ENCODE measurements at regions not wholly inside any gene's neighbourhood (a gene's known extent, or its start where the extent isn't known, plus 50 kb on each side); places are given as distances from the start of the nearest gene placed in this dataset.
"Not testable (repeated sequence)": the region's sequence is repeated elsewhere in the genome, so short reads cannot be mapped to it uniquely, and the experiment has no call there.

DNA sequence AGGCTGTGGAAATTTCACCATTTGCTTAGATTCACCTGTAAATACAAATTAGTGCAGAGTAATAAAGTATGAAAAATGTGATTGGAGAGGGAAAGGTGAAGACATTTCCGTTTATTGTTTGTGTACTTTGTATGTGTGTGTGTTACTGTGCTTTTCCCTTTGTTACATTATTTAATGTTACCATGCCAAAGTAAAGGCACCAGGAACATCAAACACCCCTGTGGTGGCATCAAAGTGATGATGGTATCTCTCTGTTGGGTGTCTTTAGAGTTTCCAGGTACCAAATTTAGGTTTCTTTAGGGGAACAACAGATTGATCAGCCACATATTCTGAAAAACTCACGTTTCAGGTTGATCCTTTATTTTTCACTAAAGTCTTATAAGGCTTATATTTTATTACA, 189.0 kb upstream of the FBXO33 start:
- DNase-seq: no peak

DNA sequence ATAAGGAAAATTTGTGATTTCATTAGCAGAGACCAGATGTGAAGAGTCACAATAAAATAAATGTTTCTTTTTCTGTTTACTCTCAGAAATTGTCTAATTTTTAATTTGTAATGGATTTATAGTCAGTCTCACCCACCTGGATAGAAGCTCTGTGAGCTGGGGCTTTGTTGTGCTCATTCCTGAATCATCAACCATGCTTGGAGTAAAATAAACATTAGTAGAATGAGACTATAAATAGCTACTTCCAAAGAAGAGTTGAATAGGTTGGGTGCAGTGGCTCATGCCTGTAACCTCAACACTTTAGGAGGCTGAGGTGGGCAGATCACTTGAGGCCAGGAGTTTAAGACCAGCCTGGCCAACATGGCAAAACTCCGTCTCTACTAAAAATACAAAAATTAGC, 185.3 kb upstream of the FBXO33 start:
- no peak for DNase-seq

DNA sequence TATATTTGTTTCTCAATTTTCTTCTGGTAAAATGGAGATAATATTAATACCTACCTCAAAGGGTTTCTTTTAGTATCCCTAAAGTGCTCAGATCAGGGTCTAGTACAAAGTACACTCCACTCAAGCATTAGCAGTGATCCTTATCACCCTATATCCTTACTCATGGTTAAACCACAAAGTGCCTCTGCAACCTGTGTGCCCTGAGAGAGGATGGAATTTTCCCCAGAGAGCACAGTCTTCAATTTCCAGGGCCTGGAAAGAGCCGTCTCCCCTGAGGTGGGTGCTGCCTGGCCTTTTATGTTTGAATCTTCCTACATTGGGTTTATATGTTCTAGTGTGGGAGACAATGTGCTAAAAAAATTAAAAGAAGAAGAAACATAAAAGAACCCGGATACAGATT, 183.1 kb upstream of the FBXO33 start:
- no peak for DNase-seq

DNA sequence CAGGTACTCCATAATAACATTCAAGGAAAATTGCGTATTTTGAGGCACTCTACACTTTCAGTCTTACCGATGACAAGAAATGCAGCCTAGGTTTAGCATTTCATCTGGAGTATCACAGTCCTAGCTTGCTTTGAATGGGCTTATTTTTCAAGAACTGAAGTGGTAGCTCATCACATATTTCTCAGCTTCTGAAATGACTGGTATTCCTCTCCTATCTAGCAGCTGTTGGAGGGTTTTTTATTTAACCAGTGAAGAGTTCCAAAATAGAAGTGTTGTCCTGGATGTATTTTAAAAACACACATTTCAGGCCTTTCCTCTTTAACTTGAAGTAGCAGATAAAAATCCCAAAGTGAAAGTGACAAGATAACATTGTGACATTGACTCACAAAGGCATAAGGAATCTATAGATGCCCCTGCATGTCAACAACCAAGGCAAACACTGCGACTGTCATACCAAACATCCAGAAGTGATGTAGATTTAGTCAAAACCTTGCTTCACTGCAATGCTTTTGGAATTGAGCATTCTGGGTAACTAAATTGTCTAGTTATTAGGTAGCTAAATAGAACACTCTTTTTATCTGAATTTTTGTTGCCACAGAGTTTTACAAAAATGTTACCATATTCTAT, 182.2 kb upstream of the FBXO33 start:
- DNase-seq: no peak

DNA sequence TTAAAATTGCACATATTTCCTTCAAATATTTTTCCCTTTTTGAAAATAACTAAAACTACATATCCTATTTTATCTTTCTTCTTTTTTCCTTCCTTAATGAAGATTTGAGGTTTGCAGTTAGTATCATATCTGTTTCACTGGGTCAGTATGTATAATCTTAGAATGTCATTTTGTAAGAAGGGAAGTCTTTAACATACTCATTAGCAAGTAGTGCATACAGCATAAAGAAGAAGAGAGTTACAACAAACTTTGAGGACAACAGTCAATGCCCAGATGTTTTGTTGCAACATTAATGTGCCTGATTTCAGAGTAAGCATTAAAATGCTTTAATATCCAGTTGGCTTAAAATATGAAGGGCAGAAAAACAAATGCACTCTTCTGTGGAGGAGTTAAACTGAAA, 176.9 kb upstream of the FBXO33 start:
- DNase-seq: no peak

DNA sequence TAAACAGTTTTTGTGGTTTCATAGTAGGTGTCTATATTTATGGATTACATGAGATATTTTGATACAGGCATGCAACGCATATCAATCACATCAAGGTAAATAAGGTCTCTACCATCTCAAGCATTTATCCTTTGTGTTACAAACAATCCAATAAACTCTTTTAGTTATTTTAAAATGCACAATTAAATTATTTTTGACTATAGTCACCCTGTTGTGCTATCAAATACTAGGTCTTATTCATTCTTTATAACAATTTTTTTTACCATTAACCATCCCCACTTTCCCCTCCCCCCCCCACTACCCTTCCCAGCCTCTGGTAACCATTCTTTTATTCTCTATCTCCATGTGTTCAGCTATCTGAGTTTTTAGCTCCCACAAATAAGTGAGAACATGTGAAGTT, 175.7 kb upstream of the FBXO33 start:
- no peak for DNase-seq

DNA sequence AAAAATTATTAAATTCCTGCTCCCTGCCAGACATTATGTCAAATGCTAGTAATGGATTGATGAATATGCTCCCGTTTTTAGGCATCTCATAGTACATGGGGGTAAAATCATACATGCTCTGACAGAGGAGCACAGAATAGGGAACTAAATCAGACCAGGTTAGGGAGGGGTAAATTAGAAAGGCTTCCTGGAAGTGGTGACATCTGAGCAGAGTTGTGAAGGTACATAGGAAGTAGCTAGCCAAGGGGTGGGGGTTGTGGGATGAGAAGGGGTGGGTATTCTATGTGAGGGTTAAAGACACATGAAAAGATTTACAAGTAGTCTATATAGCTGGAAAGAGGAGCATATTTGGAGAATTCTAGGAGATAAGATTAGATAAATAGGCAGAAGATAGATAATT, 171.7 kb upstream of the FBXO33 start:
- no peak for DNase-seq

DNA sequence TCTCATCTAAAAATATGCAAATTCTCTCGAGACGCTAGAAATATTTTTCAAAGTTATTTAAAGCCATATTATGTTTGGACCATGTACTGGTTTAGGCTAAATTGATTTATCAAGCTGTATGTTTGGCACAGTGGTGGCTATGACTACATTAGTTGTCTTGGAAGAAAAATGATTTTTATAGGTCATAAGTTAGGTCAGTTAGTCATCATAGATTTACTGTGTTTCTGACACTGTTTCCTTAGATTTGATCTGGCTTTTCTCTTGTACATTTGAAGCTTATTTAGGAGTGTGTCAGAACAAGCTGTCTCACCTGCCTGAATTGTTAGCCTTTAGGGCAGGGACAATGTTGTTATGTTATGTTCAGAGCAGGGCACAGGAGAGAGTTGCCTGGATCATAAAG, 161.1 kb upstream of the FBXO33 start:
- DNase-seq: no peak

DNA sequence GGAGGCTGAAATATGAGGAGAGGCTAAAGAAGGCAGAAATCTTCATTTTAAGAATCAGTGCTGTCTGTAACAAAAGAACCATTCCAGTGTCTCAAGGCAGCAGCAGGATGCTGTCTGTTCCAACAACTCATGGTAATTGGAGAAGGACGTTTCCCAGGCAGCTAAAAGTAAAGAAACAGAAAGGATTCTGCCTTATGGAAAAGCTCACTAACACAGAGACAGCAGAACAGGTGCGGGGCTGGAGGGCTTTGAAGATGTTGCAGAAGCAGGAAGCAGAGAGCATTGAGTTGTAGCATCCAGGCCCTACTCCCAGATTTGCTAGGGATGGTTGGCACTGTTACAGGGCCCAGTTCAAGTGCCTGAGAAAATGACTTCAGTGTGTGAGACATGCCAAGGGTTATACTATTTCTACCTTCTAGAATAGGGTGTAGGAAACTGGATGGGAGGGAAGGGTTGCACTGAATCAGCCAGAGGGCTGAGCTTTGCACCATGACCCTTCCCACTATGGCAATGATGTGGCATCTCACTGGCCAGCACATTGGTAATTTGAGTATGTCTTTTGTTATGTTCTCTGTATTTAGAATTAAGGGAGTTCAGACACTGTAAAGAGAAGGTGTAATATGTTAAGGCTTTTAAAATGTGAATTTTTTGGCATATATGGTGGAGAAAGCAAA, 160.0 kb upstream of the FBXO33 start:
- no peak for DNase-seq

DNA sequence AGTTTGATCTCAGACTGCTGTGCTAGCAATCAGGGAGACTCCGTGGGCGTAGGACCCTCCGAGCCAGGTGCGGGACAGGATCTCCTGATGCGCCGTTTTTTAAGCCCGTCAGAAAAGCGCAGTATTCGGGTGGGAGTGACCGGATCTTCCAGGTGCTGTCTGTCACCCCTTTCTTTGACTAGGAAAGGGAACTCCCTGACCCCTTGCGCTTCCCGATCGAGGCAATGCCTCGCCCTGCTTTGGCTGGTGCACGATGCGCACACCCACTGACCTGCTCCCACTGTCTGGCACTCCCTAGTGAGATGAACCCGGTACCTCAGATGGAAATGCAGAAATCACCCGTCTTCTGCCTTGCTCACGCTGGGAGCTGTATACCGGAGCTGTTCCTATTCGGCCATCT, 157.6 kb upstream of the FBXO33 start:
- not testable (repeated sequence) for DNase-seq

DNA sequence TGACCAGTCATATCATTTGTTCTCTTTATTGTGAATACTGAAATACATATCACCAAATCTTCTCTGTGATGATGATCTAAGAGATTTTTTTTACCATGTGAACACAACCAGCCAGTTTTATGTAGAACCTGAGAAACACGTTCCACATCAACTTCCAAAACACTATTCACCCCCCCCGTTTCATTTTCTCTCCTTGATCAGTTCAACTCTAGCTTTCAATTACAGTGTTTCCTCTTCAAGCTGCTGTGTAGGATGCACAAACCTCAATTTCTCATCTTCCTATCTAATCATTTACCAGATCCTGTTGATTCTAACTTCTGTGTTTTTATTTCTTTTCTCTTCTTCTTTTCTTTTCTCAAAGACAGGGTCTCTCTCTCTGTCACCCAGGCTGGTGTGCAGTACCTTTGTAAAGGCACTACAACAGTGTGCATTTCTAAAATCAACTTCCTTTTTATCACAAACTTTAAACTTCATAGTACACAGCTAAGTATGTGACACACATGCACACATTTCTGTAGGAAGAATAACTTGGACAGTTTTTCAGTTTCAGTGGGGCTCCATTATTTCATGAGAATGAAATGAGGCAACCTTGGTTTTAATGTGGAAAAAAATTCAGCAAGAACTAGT, 149.9 kb upstream of the FBXO33 start:
- no peak for DNase-seq

DNA sequence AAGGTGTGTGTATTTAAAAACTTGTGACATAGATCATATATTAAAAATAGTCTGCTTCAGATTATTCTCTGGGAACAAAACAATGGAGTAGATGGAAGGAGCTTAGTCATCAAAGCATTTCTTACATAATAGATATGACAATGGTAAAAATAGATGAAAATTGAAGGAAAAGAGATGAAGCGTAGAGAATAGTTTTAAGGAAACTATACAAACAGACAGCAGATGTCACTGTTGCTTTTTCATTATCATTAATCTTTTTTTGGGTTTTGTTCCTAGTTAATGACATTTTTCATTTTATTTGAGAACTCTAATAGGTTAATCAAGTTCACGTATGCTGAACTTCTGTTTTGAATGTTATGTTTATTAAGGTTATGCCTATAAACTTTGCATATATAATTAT, 149.2 kb upstream of the FBXO33 start:
- no peak for DNase-seq

DNA sequence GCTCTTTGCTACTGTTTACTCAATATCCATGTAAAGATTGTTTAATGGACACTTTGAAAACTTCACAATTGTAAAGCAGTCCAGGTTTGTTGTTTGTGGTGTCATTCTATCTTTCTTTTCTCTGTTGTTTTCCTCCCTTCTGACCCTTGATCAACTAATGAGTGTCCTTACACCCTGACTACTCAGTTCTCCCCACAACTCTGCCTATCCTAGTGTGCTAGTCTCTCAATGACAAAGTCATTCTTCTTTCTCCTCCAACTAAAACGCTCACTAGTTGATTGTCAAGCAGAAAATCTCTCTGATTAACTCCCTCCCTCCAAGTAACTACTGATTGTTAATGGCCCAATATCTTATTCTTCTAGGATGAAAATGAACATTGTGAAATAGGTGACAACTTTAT, 148.5 kb upstream of the FBXO33 start:
- DNase-seq: no peak

DNA sequence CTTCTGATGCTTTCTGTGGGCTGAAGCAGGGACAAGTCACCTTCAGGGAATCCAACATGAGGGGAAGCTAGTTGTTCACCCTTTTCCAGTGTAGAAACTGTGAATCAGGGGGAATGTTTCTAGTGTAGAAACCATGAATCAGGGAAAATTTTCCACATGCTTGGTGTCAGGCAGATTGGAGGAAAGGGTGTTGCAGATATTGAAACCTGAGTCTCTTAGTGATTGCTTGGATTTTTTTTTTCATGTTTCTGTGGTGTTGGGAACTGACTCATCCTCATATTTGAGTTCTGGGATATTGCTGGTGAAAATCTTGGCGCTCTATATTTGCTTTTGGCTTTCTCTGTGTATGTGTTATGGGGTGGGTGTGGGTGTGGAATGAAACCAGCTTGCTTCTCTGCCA, 144.5 kb upstream of the FBXO33 start:
- no peak for DNase-seq

DNA sequence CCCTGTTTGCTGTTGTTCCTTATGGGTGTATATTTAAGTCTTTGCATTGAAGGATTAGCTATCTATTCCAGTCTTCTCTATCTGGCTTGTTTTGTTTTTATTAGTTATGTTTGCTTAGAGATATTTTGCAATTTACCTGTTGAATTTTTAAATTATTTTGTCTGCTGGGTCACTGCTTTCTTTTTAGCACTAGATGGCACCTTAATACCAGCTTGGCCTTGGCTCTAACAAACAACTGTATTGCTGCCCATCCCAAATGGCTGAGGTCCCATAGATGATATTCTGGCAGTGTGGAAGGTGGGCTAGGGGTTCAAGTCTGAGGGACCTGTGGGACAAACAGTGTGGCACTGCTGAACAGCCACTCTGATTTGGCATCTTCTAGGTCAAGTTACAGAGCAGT, 144.0 kb upstream of the FBXO33 start:
- DNase-seq: no peak

DNA sequence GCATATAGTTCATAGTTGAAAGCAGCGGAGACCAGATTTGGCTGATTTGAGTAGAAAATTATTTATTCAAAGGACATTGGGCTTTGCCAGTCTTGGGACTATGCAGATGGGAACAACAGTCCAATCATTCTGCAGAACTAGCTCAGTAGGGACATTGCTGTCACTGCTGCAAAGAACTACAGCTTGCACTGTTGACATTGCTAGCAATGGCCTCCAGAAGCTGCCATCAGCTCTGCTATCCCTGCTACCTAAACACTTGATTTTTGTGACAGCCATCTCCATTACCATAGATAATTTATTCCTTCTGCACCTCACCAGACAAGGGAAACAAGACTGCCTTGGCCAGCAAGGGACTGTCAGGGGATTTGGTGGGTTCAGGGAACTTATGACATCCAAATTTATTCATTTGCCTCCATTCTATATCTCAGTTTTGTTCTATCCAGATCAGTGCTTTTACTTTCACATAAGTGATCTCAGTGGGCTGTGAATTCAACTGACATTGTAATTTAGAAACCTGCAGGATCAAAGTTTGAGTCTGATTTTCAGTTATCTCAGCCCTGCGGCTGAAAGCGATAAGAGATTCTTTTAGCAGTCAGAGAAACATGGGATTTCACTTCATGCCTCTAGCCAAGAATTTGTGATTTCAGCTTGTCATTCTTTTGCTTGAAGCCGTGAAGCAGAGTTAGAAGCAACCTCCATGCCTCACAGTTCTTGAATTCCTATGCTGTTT, 136.7 kb upstream of the FBXO33 start:
- peak in 1 of 5 experiments; percentile 32 for DNase-seq

DNA sequence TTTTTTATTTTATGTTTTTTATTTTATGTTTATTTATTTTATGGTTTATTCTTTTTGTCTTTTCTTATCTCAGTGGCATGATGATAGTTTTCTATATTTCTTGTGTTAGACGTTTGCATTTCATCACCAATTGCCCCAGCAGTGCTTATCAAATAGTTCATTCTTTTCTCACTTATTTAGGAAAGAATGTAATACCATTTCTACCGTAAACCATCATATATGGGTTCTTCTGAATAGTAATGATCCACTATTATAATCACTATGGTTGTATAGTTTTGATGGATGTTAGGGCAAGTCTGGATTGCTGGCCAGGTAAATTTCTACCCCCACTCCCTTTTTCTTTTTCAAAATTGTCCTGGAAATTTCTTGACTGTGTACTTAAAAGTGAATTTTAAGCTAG, 134.6 kb upstream of the FBXO33 start:
- no peak for DNase-seq

DNA sequence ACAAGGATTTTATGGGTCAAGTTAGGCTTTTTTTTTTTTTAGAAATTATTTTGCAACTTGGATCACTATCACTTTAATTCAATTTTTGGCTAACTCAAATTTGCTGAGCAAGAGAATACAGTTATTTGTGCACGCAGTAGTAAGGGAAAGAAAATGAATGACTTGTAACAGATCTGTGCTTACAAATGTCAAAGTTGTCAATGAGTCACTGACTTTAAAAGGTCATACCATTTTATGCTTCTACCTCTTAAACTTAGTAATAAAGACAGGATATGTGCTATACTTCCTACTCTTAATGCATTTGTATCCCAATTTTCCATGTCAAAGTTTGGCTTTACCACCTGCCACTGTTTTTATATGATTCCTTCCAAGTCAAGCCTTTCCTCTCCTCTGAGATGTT, 131.1 kb upstream of the FBXO33 start:
- DNase-seq: no peak

DNA sequence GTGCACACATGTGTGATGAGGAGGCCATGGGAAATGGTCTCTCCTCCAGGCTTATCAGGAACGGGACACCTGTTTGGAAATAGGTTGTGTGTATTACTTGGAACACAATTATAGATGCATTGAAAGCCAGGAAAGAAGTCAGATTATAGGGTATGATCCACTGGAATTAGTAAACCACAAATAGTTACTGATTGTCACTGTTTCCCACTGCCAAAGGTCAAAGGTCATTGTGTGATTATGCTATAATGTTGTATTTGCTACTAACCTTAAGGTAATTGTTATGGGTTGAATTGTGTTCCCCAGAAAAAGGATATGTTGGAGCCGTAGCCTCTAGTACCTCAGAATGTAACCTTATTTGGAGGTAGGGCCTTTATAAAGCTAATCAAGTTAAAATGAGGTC, 129.9 kb upstream of the FBXO33 start:
- no peak for DNase-seq

DNA sequence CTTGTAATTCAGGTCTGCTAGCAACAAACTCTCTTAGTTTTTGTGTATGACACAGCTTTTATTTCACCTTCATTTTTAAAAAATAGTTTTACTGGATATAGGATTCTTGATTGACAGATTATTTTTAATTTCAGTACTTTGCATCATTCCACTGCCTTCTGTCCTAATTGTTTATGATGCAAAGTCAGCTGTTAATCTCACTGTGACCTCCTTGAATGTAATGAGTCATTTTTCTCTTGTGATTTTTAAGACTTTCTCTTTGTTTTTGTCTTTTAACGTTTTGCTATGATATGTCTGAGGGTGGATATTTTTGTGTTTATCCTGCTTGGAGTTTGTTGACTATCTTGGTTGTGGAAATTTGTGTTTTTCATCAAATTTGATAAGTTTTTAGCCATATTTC, 126.3 kb upstream of the FBXO33 start:
- no peak for DNase-seq

DNA sequence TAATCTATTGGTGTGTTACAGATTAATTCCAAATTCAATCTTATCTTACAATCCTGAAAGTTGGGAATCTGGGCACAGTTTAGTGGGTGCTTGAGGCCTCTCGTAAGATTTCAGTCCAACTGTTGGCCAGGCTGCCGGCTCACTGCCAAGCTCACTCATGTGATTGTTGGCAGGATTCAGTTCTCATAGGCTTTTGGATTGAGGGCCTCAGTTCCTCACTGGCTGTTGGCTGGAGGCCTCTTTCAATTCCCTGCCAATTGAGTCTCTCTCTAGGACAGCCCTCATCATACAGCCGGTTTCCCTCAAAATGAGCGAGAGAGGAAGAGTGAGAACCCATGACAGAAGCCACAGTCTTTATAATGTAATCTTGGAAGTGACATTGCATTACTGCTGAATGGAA, 123.5 kb upstream of the FBXO33 start:
- DNase-seq: no peak

DNA sequence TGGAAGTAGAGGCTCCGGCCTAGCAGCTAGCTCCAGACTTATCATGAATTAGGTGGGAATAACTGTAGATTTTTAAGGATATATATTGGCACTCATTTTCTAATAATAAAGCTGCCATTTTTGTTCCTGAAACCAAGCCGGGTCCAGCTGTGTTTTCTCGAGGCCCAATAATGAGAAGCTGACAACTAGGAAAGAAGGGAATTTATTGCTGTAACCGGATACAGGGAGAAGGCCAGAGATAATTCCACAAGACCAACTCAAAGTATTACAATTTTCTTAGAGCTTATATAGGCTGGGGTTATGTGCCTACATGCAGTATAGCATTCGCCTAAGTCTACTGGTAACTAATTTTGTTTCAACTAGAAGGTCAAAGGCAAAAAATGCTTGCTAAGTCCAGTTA, 122.3 kb upstream of the FBXO33 start:
- no peak for DNase-seq

DNA sequence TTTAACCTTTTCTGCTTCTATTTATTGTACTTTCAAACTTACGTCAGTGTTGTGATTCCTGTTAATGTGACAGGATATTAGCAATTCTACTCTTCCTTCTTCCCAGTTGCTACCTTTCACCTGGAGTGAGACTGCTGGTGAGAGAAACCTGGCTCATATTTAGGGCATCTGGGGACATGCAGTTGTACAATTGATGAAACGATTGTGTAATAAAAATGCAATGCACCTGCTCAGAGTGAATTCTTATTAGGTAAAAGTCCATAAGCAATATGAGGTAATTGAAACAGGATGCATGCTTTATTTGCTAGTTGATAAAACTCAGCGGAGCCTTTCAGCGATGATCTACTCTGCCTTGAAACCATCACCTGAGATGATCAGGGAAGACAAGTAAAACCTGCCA, 116.1 kb upstream of the FBXO33 start:
- DNase-seq: no peak

DNA sequence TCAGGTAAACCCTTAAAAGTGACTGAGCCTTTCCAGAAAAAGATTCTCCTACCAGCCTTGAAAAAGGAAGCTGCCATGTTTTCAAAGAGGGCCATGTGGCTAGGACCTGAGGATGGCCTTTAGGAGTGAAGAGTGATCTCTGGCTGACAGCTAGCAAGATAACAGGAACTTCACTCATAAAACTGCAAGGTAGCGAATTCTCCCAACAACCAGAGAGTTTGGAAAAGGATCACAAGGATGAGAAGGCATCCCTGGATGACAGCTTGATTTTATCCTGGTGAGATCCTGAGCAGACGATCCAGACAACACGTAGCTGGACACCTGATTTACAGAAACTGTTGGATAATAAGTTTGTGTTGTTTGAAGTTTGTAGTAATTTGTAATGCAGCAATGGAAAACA, 115.6 kb upstream of the FBXO33 start:
- DNase-seq: no peak
